GM20000 (cell line): ENCODE measurements at regions not wholly inside any gene's neighbourhood (a gene's known extent, or its start where the extent isn't known, plus 50 kb on each side); places are given as distances from the start of the nearest gene placed in this dataset.

Experiments
- DNase-seq: peaks from one replicate; pipeline ENCODE4 v3.0.0; 2012; ENCODE audit warnings: low spot score
- TF ChIP-seq, protein P1 (sequence below): IDR thresholded peaks from 2 replicates; pipeline ENCODE4 v1.5.1; 2012; ENCODE audit warnings: mild to moderate bottlenecking, control low read depth; ENCODE audit errors: extremely low read depth, missing control alignments

GRCh38 chr7:25321424-25321823, 93.1 kb upstream of the NPVF start:
- TF ChIP-seq, protein P1, sequence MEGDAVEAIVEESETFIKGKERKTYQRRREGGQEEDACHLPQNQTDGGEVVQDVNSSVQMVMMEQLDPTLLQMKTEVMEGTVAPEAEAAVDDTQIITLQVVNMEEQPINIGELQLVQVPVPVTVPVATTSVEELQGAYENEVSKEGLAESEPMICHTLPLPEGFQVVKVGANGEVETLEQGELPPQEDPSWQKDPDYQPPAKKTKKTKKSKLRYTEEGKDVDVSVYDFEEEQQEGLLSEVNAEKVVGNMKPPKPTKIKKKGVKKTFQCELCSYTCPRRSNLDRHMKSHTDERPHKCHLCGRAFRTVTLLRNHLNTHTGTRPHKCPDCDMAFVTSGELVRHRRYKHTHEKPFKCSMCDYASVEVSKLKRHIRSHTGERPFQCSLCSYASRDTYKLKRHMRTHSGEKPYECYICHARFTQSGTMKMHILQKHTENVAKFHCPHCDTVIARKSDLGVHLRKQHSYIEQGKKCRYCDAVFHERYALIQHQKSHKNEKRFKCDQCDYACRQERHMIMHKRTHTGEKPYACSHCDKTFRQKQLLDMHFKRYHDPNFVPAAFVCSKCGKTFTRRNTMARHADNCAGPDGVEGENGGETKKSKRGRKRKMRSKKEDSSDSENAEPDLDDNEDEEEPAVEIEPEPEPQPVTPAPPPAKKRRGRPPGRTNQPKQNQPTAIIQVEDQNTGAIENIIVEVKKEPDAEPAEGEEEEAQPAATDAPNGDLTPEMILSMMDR = no peak
- no peak for DNase-seq

- TF ChIP-seq, protein P1 = no peak
- no peak for DNase-seq
Observed at GRCh38 chr7:25322473-25322872, 94.2 kb upstream of the NPVF start.

DNA sequence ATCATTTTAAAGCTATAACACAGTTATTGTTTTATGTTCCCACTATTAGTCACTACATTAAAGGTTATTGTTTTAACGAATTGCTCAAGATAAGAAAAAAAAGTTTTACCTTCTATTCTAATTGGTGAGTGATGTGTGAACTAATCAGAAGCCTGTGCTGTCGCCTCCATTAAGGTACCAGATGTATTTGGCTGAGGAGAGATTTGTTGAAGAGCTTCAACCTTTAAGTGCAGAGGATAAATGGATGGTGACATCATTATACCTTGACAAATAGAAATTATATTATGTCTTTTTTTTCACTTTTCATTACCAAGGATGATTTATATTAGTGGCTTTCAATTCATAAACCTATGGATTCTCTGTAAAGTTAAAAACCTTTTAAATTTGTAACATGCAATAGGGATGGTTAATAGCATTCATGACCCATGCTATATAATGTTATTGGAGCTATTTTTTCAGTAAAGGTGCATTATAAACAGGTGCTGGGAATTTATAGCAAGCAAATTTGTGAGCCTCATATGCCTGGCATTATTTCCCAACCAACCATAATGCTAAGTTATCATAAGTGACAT, 97.0 kb upstream of the NPVF start:
- DNase-seq = no peak
- TF ChIP-seq, protein P1 = no peak

GRCh38 chr7:25326501-25327156, 98.3 kb upstream of the NPVF start:
- TF ChIP-seq, protein P1 = no peak
- no peak for DNase-seq

DNA sequence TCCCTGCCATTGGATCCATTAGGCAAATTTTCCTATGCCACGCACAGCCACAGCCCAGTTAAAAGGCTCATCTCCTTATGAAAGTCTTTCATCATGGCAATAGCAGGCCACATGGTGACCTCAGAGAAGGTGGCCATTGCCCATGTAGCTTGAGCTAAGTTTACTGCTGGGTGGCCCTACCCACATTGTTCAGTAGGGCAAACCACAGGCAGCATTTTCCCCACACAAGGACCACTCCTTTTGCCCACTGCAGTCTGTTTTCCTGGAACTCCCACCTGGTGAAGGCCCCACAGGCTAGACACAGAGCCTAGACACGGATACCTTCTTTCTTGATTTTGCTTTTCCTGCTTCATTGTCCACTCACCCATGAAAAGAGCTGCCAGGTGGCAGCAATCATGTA, 101.5 kb upstream of the NPVF start:
- DNase-seq = no peak
- TF ChIP-seq, protein P1 = no peak

DNA sequence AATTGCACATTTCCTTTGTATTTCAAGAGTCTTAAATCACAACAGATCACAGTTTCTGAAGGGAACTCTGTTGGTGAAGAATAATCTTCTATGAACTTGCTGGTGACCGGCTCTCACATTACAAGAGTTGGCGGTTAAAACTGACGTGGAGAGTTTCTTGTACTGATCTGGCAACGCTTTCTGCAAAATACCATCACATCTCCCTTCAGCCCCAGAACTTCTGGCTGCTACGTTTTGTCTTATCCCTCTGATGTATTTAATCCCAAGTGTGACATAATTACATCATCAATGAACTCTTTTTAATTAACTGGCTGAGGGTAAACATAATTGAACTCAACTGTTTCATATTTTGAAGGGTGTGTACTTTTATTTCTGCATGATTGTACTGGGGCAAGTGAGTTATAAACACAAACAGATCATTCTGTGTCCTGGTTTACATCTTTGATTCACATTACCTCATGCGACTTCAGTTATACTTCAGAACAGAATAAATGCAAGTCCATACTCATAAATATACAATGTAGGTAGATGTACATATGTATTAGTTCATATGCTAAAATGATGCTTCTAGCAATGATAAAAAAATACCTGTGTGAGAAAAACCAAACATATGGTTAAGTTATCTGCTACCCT, 105.1 kb upstream of the NPVF start:
- TF ChIP-seq, protein P1 = no peak
- DNase-seq = no peak

DNA sequence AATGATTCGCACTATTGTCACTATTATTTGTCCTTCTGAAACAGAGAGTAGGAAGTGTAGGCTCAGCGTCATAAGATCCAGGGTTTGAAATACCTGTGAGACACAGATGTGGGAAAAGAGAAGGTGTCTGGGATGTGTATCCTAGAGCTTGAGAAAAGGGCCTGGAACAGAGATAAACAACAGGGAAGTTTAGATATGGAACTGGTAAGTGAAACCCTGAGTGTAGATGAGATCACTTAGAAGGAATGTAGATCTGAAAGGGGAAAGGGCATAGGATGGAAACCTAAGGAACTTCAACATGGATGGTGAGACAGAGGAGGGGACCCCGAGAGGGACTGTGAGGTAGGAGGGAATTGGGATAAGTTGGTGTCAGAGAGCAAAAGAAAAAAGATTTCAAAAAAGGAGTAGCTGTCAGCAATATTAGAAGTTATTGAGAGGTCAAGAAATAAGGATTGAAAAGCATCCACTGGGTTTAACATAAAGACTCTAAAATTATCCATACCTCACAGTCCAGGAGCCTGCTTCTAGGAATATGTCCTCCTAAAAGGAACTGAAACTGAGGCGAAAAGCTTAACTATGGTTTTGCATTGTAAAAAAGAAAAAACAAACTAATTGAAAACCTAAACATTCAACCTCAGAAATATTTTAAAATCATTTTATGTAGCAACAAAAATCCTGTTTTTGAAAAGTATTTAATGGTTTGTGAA, 119.2 kb upstream of the NPVF start:
- TF ChIP-seq, protein P1 = no peak
- no peak for DNase-seq
